SK-N-SH treated with all-trans-retinoic acid at 6 μM for 48 hours (cell line): ENCODE measurements at regions not wholly inside any gene's neighbourhood (a gene's known extent, or its start where the extent isn't known, plus 50 kb on each side); places are given as distances from the start of the nearest gene placed in this dataset.

Experiments used
- BACH2 ChIP-seq: fragments of 250-450 bp; sonication (Bioruptor Pico); IDR thresholded peaks from 2 replicates; pipeline ENCODE4 v1.9.0; 2021; ENCODE audit warnings: mild to moderate bottlenecking, borderline replicate concordance
- CSDC2 ChIP-seq: fragments of 250-450 bp; sonication (Bioruptor Pico); IDR thresholded peaks from 2 replicates; pipeline ENCODE4 v1.5.0; 2020; ENCODE audit warnings: mild to moderate bottlenecking, moderate library complexity
- ISL1 ChIP-seq: fragments of 250-450 bp; sonication (Bioruptor Pico); IDR thresholded peaks from 2 replicates; pipeline ENCODE4 v2.1.2; 2022; ENCODE audit warnings: mild to moderate bottlenecking, moderate library complexity
- OSR1 ChIP-seq: fragments of 250-450 bp; sonication (Bioruptor Pico); IDR thresholded peaks from 2 replicates; pipeline ENCODE4 v1.8.0; 2022; ENCODE audit warnings: moderate library complexity, mild to moderate bottlenecking, inconsistent platforms
- PATZ1 ChIP-seq: fragments of 250-450 bp; sonication (Bioruptor Pico); IDR thresholded peaks from 2 replicates; pipeline ENCODE4 v1.8.0; 2020; ENCODE audit warnings: mild to moderate bottlenecking, moderate library complexity, borderline replicate concordance
- PPARA ChIP-seq: fragments of 250-450 bp; sonication (Bioruptor Pico); IDR thresholded peaks from 2 replicates; pipeline ENCODE4 v1.5.0; 2020; ENCODE audit warnings: mild to moderate bottlenecking, borderline replicate concordance
- RARB ChIP-seq: fragments of 250-450 bp; sonication (Bioruptor Pico); IDR thresholded peaks from 2 replicates; pipeline ENCODE4 v1.8.0; 2021; ENCODE audit warnings: mild to moderate bottlenecking, moderate library complexity
- SNAI2 ChIP-seq: fragments of 250-450 bp; sonication (Bioruptor Pico); IDR thresholded peaks from 2 replicates; pipeline ENCODE4 v1.5.0; 2020; ENCODE audit warnings: mild to moderate bottlenecking, moderate library complexity
- ZFP3 ChIP-seq: fragments of 250-450 bp; sonication (Bioruptor Pico); IDR thresholded peaks from 2 replicates; pipeline ENCODE4 v1.5.0; 2020; ENCODE audit warnings: mild to moderate bottlenecking, moderate library complexity
- ZNF70 ChIP-seq: fragments of 450-650 bp; formaldehyde crosslinking; IDR thresholded peaks from 2 replicates; pipeline ENCODE4 v1.5.0; 2020; ENCODE audit warnings: mild to moderate bottlenecking, moderate library complexity
- ZNF8 ChIP-seq: fragments of 450-650 bp; formaldehyde crosslinking; IDR thresholded peaks from 2 replicates; pipeline ENCODE4 v1.5.0; 2020; ENCODE audit warnings: mild to moderate bottlenecking, moderate library complexity

GRCh38 chr14:97116546-97116945 lies 319.4 kb downstream of the VRK1 start:
- TF ChIP-seq RARB (CRISPR knock-in tag) = no peak
- no peak for TF ChIP-seq OSR1 (CRISPR knock-in tag)
- TF ChIP-seq PPARA (CRISPR knock-in tag) = no peak
- TF ChIP-seq ISL1 (CRISPR knock-in tag) = no peak
- no peak for TF ChIP-seq ZNF70
- TF ChIP-seq ZNF8 = no peak
- TF ChIP-seq PATZ1 (CRISPR knock-in tag) = no peak
- no peak for TF ChIP-seq CSDC2 (CRISPR knock-in tag)
- no peak for TF ChIP-seq ZFP3 (CRISPR knock-in tag)
- no peak for TF ChIP-seq BACH2 (CRISPR knock-in tag)
- TF ChIP-seq SNAI2 (CRISPR knock-in tag) = no peak
